HG03139 (cell line): ENCODE measurements at regions not wholly inside any gene's neighbourhood (a gene's known extent, or its start where the extent isn't known, plus 50 kb on each side); places are given as distances from the start of the nearest gene placed in this dataset.

ENCODE experiments used
- ATAC-seq: cut with Tn5 transposase; IDR thresholded peaks from one replicate; pipeline ENCODE4 v1.9.1; 2021; ENCODE audit not compliant: unreplicated experiment

DNA sequence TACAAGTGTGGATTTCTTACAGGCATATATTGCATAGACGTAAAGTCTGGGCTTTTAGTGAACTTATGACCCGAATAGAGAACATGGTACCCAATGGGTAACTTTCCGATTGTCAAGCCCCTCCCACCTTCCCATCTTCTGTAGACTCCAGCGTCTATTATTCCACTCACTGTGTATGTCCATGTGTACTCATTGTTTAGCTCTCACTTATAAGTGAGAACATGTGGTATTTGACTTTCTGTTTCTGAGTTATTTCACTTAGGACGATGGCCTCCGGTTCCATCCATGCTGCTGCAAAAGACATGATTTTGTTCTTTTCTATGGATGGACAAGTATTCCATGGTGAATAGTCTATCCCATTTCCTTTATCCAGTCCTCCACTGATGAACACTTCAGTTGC is 306.4 kb downstream of the CD83 start:
- no peak for ATAC-seq

DNA sequence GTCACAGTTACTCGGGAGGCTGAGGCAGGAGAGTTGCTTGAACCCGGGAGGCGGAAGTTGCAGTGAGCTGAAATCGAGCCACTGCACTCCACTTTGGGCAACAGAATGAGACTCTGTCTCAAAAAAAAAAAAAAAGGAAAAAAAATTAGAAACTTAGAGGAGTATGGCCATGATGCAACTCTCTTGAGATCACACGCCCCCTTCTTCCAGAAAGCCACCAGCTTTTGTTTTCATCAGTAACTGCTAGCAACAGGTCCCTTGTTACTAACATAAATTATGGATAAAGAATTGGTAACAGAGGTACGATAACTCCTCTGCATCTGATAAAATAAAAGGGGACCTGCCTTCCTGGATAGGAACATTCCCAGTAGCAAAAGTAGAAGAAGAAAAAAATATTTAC is 308.2 kb downstream of the CD83 start:
- ATAC-seq: no peak

DNA sequence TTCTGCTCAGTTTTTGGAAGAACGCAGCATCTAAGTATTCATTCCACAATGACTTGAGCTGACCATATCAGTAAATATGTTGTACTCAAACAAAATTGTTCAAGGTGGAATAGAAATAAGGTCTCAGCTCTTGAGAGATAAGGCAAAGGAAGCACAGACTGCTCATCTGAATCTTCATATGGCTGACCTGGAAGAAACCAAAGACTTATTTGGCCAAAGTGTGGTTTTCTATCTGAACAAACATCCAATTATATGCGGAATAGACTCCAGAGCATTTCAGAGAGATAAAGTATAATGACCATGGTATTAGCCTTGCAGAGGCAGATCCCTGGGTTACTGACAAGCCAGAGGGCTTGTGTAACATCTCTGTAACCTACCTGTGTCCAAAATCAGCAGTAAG is 308.7 kb downstream of the CD83 start:
- no peak for ATAC-seq

DNA sequence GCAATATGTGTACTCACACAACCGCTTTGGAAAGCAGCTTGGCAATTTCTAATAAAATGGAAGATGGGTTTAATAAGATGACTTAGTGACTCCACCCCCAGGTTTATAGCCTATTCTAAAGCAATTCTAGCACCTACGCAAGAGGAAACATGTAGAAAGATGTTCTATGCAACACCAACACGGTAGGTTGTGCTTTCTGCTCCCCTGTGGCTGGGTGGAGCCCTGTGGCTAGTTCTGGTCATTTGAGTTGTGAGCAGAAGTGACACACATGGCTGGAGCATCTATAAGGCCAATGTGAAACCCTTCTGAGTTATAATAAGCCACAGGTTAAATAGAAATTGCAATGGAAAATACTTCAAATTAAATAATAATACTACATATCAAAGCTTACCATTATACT is 310.7 kb downstream of the CD83 start:
- no peak for ATAC-seq

DNA sequence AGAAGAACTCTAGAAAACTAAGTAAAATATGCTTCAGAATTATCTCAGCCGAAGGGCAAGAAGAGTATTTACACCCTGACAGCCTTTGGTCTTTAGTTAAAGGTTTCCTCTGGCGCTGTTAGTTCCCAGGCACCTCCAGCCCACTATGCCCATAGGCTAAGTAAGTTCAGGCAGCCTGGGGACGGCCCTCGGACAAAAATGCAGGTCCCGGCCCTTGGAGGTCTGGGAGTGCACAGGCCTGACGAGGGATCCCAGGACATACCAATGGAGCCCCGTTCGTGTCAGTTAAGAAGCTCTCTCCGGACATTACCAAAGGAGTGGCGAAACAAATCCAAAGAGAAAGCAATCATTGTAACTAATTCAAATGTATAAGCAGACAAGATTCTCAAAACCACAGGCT is 311.8 kb downstream of the CD83 start:
- ATAC-seq: no peak

DNA sequence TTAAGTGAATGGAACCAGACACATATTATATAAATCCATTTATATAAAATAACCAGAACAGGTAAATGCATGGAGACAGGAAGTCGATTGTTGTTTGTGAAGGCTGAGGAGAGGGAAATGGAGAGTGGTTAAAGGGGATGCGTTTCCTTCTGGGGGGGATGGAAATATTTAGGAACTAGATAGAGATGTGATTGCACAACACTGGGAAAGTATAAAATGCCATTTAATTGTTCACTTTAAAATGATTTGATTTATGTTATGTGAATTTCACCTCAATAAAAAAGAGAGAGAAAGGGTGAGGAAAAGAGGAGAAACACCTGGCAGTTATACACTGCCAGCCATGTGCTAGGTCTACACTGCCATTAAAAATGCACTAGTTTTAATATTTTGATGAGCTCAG is 312.6 kb downstream of the CD83 start:
- ATAC-seq: no peak

DNA sequence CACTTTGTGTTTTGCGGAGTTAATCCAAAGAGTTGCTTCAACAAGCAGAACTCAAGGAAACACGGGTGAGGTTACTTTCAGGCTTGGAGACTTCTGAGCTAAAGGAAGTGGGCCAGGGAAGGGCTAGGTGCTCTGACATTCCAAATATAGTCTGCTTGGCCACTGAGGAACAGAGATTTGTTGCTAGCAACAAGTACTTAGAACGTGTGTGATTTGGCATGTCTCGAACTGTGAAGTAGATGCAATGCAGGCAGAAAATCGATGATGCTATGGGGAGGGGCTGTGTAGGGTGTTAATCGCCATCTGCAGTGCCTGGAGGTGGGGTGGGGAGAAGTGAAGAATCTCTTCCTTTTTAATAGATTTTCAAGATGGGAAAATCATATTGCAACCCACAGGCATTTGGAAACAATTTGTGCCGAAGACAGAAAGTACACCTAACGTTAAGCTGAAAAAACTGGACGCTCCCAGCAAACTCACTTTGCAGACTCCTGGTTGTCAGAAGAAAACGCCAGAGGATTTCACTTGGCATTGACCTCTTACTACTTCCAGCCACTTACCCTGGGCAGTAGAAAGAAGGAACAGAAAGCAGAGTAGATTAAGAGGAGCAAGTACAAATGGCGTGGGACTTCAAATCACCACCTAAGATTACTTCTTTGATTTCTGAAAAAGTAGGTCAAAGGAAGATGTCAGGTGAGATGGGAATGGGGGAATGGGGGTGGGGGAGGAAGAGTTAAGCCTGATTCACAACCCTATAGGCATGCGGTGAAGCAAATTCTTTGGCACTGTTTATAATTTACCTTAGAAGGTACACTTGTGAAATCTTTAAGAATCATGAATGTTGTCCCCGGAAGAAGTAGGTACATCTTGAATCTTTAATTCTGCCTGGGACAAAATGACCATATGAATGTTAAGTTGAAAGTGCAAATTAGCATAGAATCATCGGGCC is 314.1 kb downstream of the CD83 start:
- ATAC-seq: no peak

DNA sequence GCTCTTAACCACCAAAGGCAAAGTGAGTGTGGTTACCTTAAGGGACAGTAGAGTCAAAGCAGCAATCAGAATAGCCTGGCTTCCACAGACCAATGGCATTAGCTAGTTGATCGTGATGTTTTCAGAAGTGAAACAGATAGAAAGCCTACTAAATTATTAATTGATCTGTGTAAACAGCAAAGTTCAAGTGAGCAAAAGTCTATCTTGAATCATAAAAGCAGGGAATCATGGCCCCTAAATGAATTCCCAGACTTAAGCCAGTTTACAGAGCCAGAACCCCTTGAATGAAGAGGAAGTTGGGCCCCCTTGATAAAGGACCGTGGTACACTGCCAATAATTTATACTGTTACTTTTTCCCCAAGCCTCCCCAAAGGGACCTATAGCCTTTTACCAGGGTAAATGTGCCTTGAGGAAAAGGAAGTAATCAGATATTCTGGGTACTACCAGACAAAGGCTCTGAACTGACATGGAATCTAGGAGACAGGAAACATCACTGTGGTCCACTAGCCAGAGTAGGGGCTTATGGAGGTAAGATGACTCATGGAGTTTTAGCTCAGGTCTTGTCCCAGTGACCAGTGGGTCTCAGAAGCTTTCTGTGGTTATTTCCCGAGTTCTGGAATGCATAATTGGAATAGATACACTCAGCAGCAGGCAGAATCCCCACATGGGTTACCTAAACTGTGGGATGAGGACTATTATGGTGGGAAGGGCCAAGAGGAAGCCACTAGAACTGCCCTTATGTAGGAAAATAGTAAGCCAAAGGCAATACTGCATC is 317.5 kb downstream of the CD83 start:
- ATAC-seq: no peak

DNA sequence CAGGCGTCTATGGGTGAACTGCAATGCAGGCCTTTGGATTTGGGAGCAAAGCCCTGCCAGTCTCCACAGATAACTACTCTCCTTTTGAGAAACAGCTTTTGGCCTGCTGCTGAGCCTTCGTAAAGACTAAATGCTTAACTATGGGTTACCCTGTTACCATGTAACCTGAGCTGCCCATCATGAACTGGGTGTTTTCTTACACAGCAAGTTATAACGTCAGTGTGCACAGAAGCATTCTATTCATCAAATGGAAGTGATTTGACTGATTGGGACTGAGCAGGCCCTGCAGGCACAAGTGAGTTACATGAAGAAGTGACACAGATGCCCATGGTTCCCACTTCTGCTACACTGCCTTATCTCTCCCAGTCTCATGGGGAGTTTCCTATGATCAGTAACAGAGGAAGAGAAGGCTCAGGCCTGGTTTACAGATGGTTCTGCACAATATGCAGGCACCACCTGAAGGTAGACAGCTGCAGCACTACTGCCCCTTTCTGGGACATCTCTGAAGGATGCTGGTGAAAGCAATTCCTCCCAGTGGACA is 319.1 kb downstream of the CD83 start:
- ATAC-seq: no peak

DNA sequence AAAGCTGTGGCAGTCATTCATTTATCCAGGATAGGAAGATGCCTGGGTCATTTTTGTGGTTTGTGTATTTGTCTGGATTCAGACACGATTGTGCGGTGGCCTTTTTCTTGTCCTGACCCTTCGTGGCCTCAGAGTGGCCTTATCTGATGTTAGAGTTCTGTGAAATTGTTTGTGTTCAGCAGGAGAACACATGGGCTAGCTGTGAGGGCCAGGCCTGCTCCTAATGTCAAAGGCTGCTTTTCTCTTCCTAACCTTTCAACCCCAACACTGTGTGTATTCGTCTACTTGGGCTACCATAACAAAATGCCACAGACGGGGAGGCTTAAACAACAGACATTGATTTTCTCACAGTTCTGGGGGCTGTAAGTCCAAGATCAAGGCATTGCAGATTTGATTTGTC is 321.8 kb downstream of the CD83 start:
- ATAC-seq: no peak

DNA sequence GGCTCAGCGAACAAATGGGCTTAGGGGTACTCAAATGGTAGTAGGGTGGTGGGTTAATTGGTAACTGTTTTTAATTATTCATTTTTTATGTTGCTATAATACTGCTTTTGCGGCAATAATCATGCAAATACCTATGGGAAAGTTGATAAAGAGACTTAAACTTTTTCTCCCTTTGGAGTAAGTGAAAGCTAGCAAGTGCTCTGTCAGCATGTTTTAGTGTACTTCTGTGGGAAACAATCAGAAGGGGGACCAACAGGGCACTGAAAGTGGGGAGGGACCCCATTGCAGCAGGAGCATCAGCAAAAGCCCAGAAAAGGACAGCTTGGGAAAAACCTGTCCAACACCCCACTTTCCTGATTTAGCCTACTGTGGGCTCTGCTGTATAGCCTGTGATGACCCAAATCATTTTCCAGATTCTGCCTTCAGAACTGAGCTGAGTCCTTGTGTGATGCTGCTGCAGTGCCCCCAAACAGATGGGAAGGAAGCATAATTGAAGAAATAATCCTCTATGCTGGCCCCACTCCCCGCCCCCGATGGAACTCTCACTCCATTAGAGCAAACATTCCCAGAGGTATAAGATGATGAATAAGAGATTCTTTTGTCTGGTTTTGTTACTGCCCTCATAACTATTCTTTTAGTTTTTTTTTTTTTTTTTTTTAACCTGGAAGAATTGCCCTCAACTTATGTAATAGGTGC is 322.8 kb downstream of the CD83 start:
- ATAC-seq: no peak

DNA sequence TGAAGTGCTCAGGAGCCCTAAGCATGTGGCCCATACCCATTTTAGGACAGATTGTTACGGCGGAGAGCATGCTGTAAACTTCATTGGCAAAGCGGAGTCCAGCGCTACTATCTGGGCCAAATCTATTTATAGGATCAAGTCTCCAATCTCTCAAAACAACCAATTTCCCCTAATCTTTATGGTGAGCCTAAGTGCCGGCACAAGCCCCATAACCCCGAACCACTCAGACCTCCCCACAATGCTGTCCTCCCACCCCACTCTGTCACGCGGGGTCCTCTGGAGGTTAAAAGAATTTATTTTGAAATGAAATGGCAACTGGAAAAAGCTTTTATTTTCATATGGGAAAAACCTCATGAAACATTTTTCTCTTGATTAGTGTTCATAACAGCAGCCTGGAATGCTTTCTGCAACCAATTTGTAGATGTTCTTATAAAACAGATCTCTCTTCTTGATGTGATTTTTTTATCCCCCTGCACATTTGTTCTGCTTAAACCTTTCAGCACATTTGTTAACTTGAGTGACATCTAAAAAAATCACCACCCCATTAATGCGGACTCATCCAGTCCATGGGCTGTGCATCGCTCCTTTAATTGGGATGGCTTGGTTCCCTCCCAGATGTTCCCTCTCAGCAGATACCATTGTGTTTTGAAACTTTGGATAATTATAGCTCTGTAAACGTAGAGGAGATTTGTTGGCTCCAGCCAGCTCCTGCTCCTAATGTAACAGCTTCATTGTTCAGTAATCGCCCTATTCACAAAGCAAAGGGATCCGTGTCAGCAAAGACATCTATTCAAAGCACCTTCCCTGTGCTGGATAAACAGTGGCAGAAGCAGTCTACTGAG is 323.6 kb downstream of the CD83 start:
- no peak for ATAC-seq

DNA sequence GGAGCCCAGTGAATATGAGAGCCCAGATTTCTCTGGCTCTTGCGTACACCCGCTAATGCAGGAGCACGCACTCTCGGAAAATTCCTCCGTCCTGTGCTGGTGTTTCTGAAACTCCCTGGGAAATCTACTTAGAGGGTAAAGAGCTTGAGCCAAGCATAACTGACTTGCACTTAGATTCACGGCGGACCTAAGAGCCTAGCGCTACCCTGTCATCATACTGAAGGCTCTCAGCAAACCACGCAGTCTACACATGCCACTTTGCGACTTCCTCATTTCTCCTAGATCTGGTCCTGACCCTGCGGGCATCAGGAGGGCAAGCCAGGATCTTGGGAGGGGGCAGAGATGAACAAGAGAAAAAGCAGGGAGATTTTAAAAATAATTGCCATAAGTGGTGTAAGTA is 324.7 kb downstream of the CD83 start:
- ATAC-seq: no peak

DNA sequence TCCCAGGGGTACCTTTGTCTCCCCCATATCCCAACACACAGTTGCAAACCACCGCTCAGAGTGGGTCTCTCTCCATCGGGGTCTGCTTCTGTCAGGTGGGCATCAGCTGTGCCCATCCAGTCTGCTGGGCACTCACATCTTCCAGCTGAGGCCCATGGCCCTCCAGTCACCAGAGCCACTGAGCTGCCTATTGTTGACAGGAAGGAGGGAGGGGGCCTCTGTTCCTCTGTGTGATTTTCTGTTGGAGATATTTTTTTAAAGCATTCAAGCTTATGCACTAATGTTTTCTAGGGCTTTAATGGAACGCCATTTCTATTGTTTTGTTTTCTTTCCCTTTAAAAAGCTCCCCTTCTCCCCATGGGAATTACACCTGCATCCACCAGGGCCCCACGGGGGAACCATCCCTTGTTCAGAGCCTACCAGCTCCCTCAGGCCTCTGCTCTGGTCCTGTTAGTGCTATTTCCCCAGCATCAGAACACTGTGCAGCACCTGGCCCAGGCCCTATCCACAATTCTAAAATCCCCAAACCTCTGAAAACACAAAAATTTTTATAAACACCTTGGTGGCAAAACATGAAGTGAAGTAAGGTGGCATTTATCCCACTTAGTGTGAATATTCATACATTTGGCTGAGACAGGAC is 326.2 kb downstream of the CD83 start:
- ATAC-seq: no peak

DNA sequence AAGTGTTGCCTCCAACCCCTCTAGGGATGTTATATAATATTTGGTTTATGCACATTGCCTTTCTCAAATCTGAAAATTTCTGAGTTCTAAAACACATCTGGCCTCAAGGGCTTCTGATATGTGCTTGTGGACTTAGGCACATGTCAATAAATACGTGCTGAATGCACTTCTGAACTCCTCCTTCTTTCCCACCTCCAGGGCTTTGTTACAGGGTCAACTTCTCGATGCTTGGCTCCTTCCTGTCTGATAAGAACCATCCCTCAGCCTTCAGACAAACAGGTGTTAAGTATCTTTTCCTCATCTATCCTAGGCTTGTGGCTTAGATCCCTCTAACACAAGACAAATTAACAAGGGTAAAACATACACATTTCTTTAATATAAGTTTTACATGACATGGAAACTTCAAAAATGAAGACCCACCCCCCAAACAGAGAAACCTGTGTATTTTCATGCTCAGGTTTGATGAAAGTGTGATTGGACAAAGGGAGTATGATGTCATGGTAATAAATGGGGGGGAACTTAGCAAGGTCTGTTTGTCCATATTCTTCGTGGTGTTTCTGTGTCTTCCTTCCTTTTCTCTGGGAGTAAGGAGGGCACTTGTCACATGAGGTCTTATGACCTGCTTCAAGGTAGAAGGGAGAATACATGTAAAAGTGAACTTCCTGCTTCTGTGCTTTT is 326.9 kb downstream of the CD83 start:
- ATAC-seq: no peak

DNA sequence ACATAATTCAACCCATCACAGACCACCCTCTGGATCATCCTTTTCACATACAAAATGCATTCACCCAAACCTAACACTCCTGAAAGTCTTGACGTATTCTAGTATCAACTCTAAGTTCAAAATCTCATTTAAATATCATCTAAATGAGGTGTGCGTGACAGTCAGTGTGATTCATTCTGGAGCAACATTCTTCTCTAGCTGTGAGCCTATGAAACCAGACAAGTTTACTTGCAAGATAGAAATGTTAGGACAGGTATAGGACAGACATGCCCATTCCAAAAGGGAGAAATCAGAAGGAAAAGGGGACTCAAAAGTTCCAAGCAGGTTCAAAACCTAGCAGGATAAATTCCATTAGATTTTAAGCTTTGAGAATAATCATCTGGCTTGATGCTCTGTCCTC is 329.7 kb downstream of the CD83 start:
- ATAC-seq: no peak

DNA sequence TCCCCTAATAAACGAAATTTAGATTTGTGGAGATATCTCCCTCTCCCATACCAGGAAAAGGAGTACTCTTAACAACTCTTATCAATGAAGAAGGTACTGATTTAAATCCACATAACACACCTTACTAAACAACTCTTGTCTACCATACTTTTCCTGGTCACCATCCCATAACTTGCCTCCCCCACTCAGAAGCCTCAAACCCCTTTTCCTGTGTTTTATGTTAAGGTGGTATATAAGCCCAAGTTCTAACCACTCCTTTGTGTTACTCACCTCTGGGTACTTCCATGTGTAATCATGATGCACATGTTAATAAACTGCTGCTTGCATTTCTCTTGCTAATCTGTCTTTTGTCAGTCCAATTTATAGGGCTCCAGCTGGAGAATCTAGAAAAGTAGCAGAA is 330.7 kb downstream of the CD83 start:
- no peak for ATAC-seq

DNA sequence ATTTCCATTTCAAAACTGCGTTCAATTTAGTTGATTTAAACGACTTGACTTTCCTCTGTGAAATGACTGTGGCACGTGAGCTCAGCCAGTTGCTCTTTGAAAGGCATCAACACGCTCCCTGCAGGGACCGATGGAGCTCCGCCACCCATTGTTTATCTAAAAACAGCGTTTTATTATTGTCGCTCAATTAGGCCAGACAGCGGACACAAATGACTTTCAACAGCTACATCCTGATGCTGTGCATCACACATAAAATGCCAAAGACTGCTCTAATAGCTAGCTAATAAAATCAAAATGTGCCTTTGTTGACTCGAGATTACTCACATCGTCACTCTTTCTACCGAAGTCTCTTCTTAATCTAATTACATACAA is 332.5 kb downstream of the CD83 start:
- no peak for ATAC-seq

DNA sequence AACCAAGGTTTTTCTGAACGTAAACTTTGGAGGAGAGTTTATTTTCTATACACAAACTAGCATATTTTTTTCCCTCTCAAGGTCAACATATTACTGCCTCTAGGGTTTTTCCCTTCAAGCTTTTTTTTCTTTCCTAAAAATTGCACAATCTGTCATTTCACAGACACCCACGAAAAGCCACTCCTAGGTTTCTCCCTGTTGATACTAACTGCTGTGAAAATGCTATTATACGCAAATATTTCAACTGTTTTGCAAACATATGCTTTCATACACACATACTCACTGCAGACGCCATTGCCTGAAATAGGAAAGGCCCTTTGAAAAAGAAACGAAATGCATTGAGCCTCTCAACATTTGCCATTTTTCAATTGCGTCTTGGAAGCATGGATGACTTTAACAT is 333.0 kb downstream of the CD83 start:
- ATAC-seq: no peak
